GM12874 (cell line): ENCODE measurements at regions not wholly inside any gene's neighbourhood (a gene's known extent, or its start where the extent isn't known, plus 50 kb on each side); places are given as distances from the start of the nearest gene placed in this dataset.

ENCODE experiments used
- CTCF ChIP-seq: IDR thresholded peaks from 2 replicates; pipeline ENCODE4 v1.5.1; 2011; ENCODE audit warnings: low read depth, mild to moderate bottlenecking, control low read depth, low read length, moderate library complexity; ENCODE audit not compliant: insufficient read depth

DNA sequence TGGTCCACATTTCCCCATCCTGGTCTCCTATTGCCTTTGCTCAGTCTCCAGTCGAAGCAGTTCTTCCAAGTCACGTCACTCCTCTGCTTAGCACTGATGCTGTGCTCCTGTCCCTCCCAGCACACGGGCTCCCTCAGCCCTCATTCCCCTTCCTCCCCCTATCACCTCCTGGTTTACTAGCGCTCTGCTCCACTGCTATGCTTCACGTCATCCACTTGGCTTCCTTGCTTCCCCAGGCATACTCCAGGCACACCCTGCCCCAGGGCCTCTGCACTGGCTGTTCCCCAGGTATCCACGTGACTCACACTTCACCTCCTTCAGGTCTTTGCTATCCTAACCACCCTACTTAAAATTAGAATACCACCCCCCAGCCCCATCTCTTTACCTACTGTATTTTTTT is 269.3 kb downstream of the GLI2 start:
- no peak for TF ChIP-seq CTCF

- no peak for TF ChIP-seq CTCF
Observed at GRCh38 chr2:121005453-121005852, 269.8 kb downstream of the GLI2 start.

DNA sequence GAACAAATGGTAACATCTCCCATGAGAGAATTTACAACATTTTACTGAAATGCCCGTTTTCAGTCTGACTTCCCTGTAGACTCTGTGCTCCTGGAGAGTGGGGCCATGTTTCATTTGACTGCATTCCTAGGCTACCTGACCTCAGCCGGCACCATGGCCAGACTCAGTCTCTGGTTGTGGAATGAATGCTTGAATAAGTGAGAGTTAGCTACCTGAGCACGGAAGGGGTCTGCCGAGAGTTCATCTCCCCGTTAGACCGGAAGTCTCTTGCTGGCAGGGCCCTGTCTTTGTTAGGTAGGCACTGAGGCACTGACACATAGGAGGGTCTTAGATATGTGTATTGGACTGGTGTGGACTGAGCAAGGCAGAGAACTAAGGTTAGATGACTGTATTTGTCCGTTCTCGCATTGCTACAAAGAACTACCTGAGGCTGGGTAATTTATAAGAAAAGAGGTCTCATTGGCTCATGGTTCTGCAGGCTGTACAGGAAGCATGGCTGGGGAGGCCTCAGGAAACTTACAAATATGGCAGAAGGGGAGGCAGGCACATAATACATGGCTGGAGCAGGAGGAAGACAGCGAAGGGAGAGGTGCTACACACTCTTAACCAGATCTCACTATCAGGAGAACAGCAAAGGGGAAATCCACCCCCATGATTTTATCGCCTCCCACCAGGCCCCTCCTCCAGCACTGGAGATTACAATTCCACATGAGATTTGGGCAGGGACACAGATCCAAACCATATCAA is 271.2 kb downstream of the GLI2 start:
- TF ChIP-seq CTCF: no peak

DNA sequence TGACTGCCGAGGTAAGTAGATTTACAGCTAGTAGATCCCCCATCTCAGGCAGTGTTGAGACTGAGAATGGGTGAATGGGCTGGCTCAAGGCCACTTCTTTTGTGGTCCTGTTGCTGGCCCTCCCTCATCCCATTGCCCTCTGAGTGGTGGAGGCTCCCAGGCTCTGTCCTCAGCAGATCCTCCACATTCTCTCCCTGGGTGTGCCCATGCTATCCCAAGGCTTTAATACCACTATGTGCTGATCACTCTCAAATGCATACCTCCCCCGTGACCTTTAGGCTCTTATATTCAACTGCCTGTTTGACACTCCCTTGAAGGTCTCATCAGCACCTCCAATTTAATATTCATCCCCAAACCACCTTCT is 271.8 kb downstream of the GLI2 start:
- no peak for TF ChIP-seq CTCF

- peak; percentile 26; the same call in 1 of the 2 replicates for TF ChIP-seq CTCF
Observed at GRCh38 chr2:121008975-121009374, 273.3 kb downstream of the GLI2 start.

- no peak for TF ChIP-seq CTCF
Observed at GRCh38 chr2:121010998-121011397, 274.0 kb downstream of the TFCP2L1 start.

GRCh38 chr2:121014876-121015275 is 270.1 kb downstream of the TFCP2L1 start:
- no peak for TF ChIP-seq CTCF
